Cardiac muscle cell (in vitro differentiated cells and primary cell): ENCODE measurements at regions not wholly inside any gene's neighbourhood (a gene's known extent, or its start where the extent isn't known, plus 50 kb on each side); places are given as distances from the start of the nearest gene placed in this dataset.

Source experiments
- DNase-seq, 2 donors: peaks; one replicate each; pipeline versions ENCODE4 v3.0.0 to v3.0.0-alpha.2; 2010 to 2017; ENCODE audit warnings: low read depth in 1 of 2, low spot score in 1 of 2
- H3K27ac ChIP-seq: fragments of 200-600 bp; sonication (generic); 2 replicates; pipeline ENCODE4 v1.5.1; 2016
- H3K27me3 ChIP-seq: fragments of 200-600 bp; sonication (generic); 2 replicates; pipeline ENCODE4 v1.6.0; 2016; ENCODE audit warnings: control low read depth
- H3K36me3 ChIP-seq: fragments of 200-600 bp; sonication (generic); 2 replicates; pipeline ENCODE4 v1.5.1; 2016; ENCODE audit warnings: control low read depth
- H3K4me1 ChIP-seq: fragments of 200-600 bp; sonication (generic); 2 replicates; pipeline ENCODE4 v1.8.1; 2017; ENCODE audit warnings: low read depth, mild to moderate bottlenecking, mixed run types
- H3K4me3 ChIP-seq: fragments of 200-600 bp; sonication (generic); 2 replicates; pipeline ENCODE4 v1.5.1; 2016; ENCODE audit warnings: mild to moderate bottlenecking
- H3K9me3 ChIP-seq: fragments of 200-600 bp; sonication (generic); 2 replicates; pipeline ENCODE4 v1.5.1; 2017; ENCODE audit warnings: low read depth, mild to moderate bottlenecking, control low read depth
- CTCF ChIP-seq: IDR thresholded peaks from 2 replicates; pipeline ENCODE4 v1.5.1; 2012; ENCODE audit warnings: low read depth, mild to moderate bottlenecking, low read length

DNA sequence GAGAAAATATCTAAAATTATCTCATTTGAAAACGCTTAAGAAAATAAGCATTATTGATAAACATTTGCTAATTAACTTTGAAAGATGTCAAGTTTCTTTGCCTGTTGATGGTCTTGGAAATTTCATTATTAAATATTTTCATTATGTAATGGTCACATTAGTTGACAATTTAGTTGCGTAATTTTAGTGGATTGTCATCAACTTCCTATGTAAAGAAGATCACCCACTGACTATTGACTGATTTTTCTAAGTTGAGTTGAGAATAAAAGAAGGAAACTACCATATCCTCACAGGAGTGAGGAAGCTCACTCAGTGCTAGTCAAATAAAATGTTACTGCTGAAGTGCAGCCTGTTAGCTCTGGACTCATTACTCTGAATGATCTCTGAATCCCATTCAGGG, 79.9 kb upstream of the LY86 start:
- Histone ChIP-seq H3K27ac (no peak overlapping the region), H3K9me3 (no peaks in the 10 kb centered on the region), H3K4me3 (no peak overlapping the region), H3K27me3 (no peaks in the 10 kb centered on the region), H3K36me3 (no peaks in the 10 kb centered on the region), H3K4me1 (no peaks in the 10 kb centered on the region)
- no peak for DNase-seq
- no peak for TF ChIP-seq CTCF

DNA sequence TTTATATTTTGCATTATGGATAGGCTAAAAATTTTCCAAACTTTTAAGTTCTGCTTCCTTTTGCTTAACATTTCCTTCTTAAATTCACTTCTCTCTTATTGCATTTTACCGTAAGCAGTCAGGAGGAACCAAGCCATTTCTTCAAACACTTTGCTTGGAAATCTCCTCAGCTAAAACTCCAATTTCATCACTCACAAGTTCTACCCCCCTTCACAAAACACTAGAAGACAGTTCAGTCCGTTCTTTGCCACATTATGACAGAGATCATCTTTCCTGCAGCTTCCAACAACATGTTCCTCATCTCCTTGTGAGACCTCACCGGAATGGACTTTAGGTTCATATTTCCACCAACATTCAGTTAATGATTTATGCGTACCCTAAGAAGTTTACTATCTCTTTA, 79.2 kb upstream of the LY86 start:
- no peak overlapping the region for H3K27ac ChIP-seq
- DNase-seq, result no peak
- H3K36me3 ChIP-seq, result no peaks in the 10 kb centered on the region
- no peaks in the 10 kb centered on the region for H3K27me3 ChIP-seq
- H3K4me1 ChIP-seq, result no peaks in the 10 kb centered on the region
- no peak for TF ChIP-seq CTCF
- no peak overlapping the region for H3K4me3 ChIP-seq
- H3K9me3 ChIP-seq, result no peaks in the 10 kb centered on the region

DNA sequence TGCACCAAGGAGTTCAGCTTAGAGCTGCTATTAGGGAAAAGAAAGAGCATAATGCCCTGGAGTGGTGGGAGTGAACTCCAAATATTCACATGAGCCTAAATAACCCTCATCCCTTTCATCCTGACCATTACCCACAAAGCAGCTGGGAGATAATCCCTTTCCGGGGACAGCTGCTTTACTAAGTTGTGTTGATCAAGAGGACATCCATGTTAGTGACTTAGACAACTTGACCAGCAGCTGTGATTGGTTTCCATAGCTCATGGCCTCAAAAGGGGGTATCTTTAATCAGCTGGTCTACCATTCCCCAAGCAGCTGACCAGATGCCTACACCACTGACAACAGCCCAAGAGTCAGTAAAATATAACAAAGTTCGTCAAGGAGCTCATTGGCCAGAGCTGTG, 75.8 kb upstream of the LY86 start:
- TF ChIP-seq CTCF, result no peak
- H3K27me3 ChIP-seq, result no peaks in the 10 kb centered on the region
- no peaks in the 10 kb centered on the region for H3K9me3 ChIP-seq
- H3K27ac ChIP-seq, result no peak overlapping the region
- H3K4me1 ChIP-seq, result no peaks in the 10 kb centered on the region
- H3K4me3 ChIP-seq, result no peak overlapping the region
- no peaks in the 10 kb centered on the region for H3K36me3 ChIP-seq
- DNase-seq, result no peak

- no peak overlapping the region for H3K4me3 ChIP-seq
- no peaks in the 10 kb centered on the region for H3K4me1 ChIP-seq
- no peak for TF ChIP-seq CTCF
- H3K9me3 ChIP-seq, result no peaks in the 10 kb centered on the region
- no peak overlapping the region for H3K27ac ChIP-seq
- no peaks in the 10 kb centered on the region for H3K27me3 ChIP-seq
- DNase-seq, result no peak
- no peaks in the 10 kb centered on the region for H3K36me3 ChIP-seq
These were observed 72.6 kb upstream of the LY86 start for GRCh38 chr6:6515691-6516607.

- Histone ChIP-seq H3K4me1 (no peaks in the 10 kb centered on the region), H3K27me3 (no peaks in the 10 kb centered on the region), H3K9me3 (no peaks in the 10 kb centered on the region), H3K4me3 (no peak overlapping the region), H3K27ac (no peak overlapping the region), H3K36me3 (no peaks in the 10 kb centered on the region)
- no peak for TF ChIP-seq CTCF
- no peak for DNase-seq
These were observed 71.7 kb upstream of the LY86 start for GRCh38 chr6:6516666-6517458.
